Esophagus muscularis mucosa (tissue), 4 donors: ENCODE measurements at regions not wholly inside any gene's neighbourhood (a gene's known extent, or its start where the extent isn't known, plus 50 kb on each side); places are given as distances from the start of the nearest gene placed in this dataset.

ENCODE experiments used
- DNase-seq: peaks from one replicate; pipeline ENCODE4 v3.0.0-alpha.2; 2017; ENCODE audit errors: extremely low spot score
- H3K27ac ChIP-seq, 4 donors: fragments of 200-600 bp; sonication (generic); replicated peaks in 1 of 4; 1 replicate in 3 of 4; 2 replicates in 1 of 4; pipeline ENCODE4 v1.5.1; 2016 to 2019; ENCODE audit warnings: mild to moderate bottlenecking in 1 of 4
- H3K27me3 ChIP-seq, 4 donors: fragments of 200-600 bp; sonication (generic); one replicate each; pipeline versions ENCODE4 v1.5.1 to v1.6.0; 2016 to 2019
- H3K36me3 ChIP-seq, 4 donors: fragments of 200-600 bp; sonication (generic); one replicate each; pipeline ENCODE4 v1.5.1; 2016 to 2019
- H3K4me1 ChIP-seq, 4 donors: fragments of 200-600 bp; sonication (generic); one replicate each; pipeline ENCODE4 v1.5.1; 2016 to 2019
- H3K4me3 ChIP-seq, 4 donors: fragments of 200-600 bp; sonication (generic); 1 replicate in 2 of 4; 2 replicates in 2 of 4; pipeline ENCODE4 v1.5.1; 2016 to 2019; ENCODE audit warnings: mild to moderate bottlenecking in 4 of 4, moderate library complexity in 1 of 4
- H3K9me3 ChIP-seq, 4 donors: fragments of 200-600 bp; sonication (generic); 1 replicate in 3 of 4; 2 replicates in 1 of 4; pipeline ENCODE4 v1.5.1; 2016 to 2019
- EP300 ChIP-seq: sonication (generic); formaldehyde crosslinking; IDR thresholded peaks from one replicate; pipeline ENCODE4 v1.6.1; 2017; ENCODE audit warnings: antibody characterized with exemption
- POLR2A ChIP-seq: fragments of 450-650 bp; IDR thresholded peaks from one replicate; pipeline ENCODE4 v1.6.1; 2017; ENCODE audit warnings: antibody characterized with exemption, moderate library complexity, mild to moderate bottlenecking, low read depth
- POLR2AphosphoS5 ChIP-seq, 2 donors: sonication (generic); formaldehyde crosslinking; IDR thresholded peaks; one replicate each; pipeline ENCODE4 v1.6.1; 2017; ENCODE audit warnings: antibody characterized with exemption in 2 of 2
- WGBS: methylation state at CpG from one replicate; pipeline ENCODE4 v1.1.5; 2018; 5-methylcytosine and 5-hydroxymethylcytosine counted together
- intact Hi-C: fragments of 100-400 bp; cut with DNase I; formaldehyde crosslinking; loops from one replicate; pipeline ENCODE4 v1.15.1; 2023
- TF ChIP-seq, protein P1 (sequence below), 3 experiments: fragments of 200-600 bp in 2 of 3; fragments of 450-650 bp in 1 of 3; sonication (generic) in 2 of 3; IDR thresholded peaks; one replicate each; pipeline ENCODE4 v1.5.1; 2017 to 2019; ENCODE audit warnings: antibody characterized with exemption in 3 of 3, mild to moderate bottlenecking in 2 of 3, moderate library complexity in 1 of 3

GRCh38 chr6:144392536-144392935 is 107.4 kb downstream of the UTRN start:
- DNase-seq: no peak
- Histone ChIP-seq H3K4me3 (no peak overlapping the region), H3K9me3 (no peaks in the 10 kb centered on the region), H3K36me3 (no peaks in the 10 kb centered on the region), H3K4me1 (peaks cover 0 to 6% (median 2%) of the 10 kb centered on the region in 4 donors), H3K27ac (no peak overlapping the region), H3K27me3 (no peaks in the 10 kb centered on the region)
- TF ChIP-seq POLR2A (no peak), EP300 (no peak), POLR2AphosphoS5 (IDR thresholded peaks at IDR 0.05) (no peak)
- TF ChIP-seq, protein P1, sequence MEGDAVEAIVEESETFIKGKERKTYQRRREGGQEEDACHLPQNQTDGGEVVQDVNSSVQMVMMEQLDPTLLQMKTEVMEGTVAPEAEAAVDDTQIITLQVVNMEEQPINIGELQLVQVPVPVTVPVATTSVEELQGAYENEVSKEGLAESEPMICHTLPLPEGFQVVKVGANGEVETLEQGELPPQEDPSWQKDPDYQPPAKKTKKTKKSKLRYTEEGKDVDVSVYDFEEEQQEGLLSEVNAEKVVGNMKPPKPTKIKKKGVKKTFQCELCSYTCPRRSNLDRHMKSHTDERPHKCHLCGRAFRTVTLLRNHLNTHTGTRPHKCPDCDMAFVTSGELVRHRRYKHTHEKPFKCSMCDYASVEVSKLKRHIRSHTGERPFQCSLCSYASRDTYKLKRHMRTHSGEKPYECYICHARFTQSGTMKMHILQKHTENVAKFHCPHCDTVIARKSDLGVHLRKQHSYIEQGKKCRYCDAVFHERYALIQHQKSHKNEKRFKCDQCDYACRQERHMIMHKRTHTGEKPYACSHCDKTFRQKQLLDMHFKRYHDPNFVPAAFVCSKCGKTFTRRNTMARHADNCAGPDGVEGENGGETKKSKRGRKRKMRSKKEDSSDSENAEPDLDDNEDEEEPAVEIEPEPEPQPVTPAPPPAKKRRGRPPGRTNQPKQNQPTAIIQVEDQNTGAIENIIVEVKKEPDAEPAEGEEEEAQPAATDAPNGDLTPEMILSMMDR (IDR thresholded peaks at IDR 0.05): no peak
- intact Hi-C loops: no loop called here
- 91% methylated on average over 1 of the region's 1 CpG for WGBS

- TF ChIP-seq POLR2AphosphoS5 (IDR thresholded peaks at IDR 0.05) (no peak), EP300 (no peak), POLR2A (no peak)
- TF ChIP-seq, protein P1 (IDR thresholded peaks at IDR 0.05): no peak
- Histone ChIP-seq H3K4me3 (no peak overlapping the region), H3K27me3 (no peaks in the 10 kb centered on the region), H3K9me3 (no peaks in the 10 kb centered on the region), H3K4me1 (peaks cover 0 to 6% (median 2%) of the 10 kb centered on the region in 4 donors), H3K36me3 (no peaks in the 10 kb centered on the region), H3K27ac (no peak overlapping the region)
- WGBS: 94% methylated on average over 4 of the region's 4 CpGs
- intact Hi-C loops: no loop called here
- DNase-seq: no peak
Measured at GRCh38 chr6:144394210-144394609, 109.1 kb downstream of the UTRN start.

- intact Hi-C loops: no loop called here
- no peak overlapping the region for H3K4me3 ChIP-seq
- no peaks in the 10 kb centered on the region for H3K36me3 ChIP-seq
- H3K9me3 ChIP-seq: no peaks in the 10 kb centered on the region
- TF ChIP-seq, protein P1 (IDR thresholded peaks at IDR 0.05): no peak
- TF ChIP-seq EP300: no peak
- no peak for TF ChIP-seq POLR2AphosphoS5 (IDR thresholded peaks at IDR 0.05)
- no peak for TF ChIP-seq POLR2A
- peaks cover 0 to 9% (median 7%) of the 10 kb centered on the region in 4 donors for H3K4me1 ChIP-seq
- DNase-seq: no peak
- no peaks in the 10 kb centered on the region for H3K27me3 ChIP-seq
- no peak overlapping the region for H3K27ac ChIP-seq
Measured at GRCh38 chr6:144395014-144395413, 109.9 kb downstream of the UTRN start.

DNA sequence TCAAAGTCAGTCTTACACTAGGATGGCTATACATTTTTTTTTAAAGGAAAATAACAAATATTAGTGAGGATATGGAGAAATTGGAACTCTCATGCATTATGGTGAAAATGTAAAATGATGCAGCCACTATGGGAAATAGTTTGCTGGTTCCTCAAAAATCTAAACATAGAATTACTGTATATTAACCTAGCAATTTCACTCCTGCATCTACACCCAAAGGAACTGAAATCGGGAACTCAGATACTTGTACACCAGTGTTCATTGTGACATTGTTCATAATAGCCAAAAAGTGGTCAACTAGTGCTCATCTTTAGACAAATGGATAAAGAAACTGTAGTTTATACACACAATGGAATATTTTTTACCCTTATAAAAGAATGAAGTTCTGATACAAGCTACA is 110.7 kb downstream of the UTRN start:
- 81% methylated on average over 1 of the region's 1 CpG for WGBS
- H3K4me1 ChIP-seq: peaks cover 0 to 9% (median 7%) of the 10 kb centered on the region in 4 donors
- DNase-seq: no peak
- no peak overlapping the region for H3K27ac ChIP-seq
- intact Hi-C loops: no loop called here
- TF ChIP-seq, protein P1 (IDR thresholded peaks at IDR 0.05): no peak
- TF ChIP-seq POLR2AphosphoS5 (IDR thresholded peaks at IDR 0.05): no peak
- TF ChIP-seq EP300: no peak
- TF ChIP-seq POLR2A: no peak
- H3K4me3 ChIP-seq: no peak overlapping the region
- H3K36me3 ChIP-seq: no peaks in the 10 kb centered on the region
- H3K9me3 ChIP-seq: no peaks in the 10 kb centered on the region
- no peaks in the 10 kb centered on the region for H3K27me3 ChIP-seq

- peaks cover 0 to 9% (median 5%) of the 10 kb centered on the region in 4 donors for H3K4me1 ChIP-seq
- H3K9me3 ChIP-seq: no peaks in the 10 kb centered on the region
- no peak for TF ChIP-seq EP300
- TF ChIP-seq POLR2A: no peak
- TF ChIP-seq, protein P1 (IDR thresholded peaks at IDR 0.05): no peak
- no peak for TF ChIP-seq POLR2AphosphoS5 (IDR thresholded peaks at IDR 0.05)
Measured at GRCh38 chr6:144397141-144397540, 112.0 kb downstream of the UTRN start.

More at GRCh38 chr6:144397141-144397540, 112.0 kb downstream of the UTRN start:
- Histone ChIP-seq H3K36me3 (no peaks in the 10 kb centered on the region), H3K27me3 (no peaks in the 10 kb centered on the region), H3K27ac (no peak overlapping the region), H3K4me3 (no peak overlapping the region)
- intact Hi-C loops: no loop called here
- WGBS: 93% methylated on average over 4 of the region's 4 CpGs
- no peak for DNase-seq
